HEK293 (cell line): ENCODE measurements at regions not wholly inside any gene's neighbourhood (a gene's known extent, or its start where the extent isn't known, plus 50 kb on each side); places are given as distances from the start of the nearest gene placed in this dataset.

Experiments
- CTCF ChIA-PET: fragments of 350-600 bp; formaldehyde crosslinking; extraction: SDS; loops from one replicate; lab custom pipeline; 2021; ENCODE audit warnings: antibody characterized with exemption; lab: Yijun Ruan, JAX
- POLR2A ChIA-PET: fragments of 300-600 bp; formaldehyde crosslinking; extraction: SDS; loops from one replicate; lab custom pipeline; 2020; ENCODE audit warnings: antibody characterized with exemption, inconsistent platforms; lab: Yijun Ruan, JAX
- H3K27ac ChIP-seq: fragments of 200-500 bp; sonication (Bioruptor generic); 2 replicates; pipeline ENCODE4 v1.5.1; 2014; ENCODE audit warnings: low read depth, low read length, control low read depth, inconsistent platforms; ENCODE audit errors: extremely low read depth
- H3K36me3 ChIP-seq, 2 experiments: fragments of 200-500 bp in 1 of 2; sonication (Bioruptor generic) in 1 of 2; 1 replicate in 1 of 2; 2 replicates in 1 of 2; pipeline ENCODE4 v1.5.1; 2014 to 2017; ENCODE audit warnings: inconsistent platforms in 2 of 2, low read length in 2 of 2; ENCODE audit not compliant: control insufficient read depth in 2 of 2, insufficient read depth in 1 of 2
- H3K4me1 ChIP-seq: fragments of 200-500 bp; sonication (Bioruptor generic); 2 replicates; pipeline ENCODE4 v1.5.1; 2014; ENCODE audit warnings: mild to moderate bottlenecking, low read length, inconsistent platforms; ENCODE audit not compliant: control insufficient read depth, insufficient read depth
- H3K4me3 ChIP-seq: 2 replicates; pipeline ENCODE4 v1.5.1; 2011; ENCODE audit warnings: low read depth, mild to moderate bottlenecking, control low read depth, low read length, moderate library complexity
- H3K9me3 ChIP-seq: fragments of 200-500 bp; sonication (Bioruptor generic); 2 replicates; pipeline ENCODE4 v1.5.1; 2014; ENCODE audit warnings: low read depth, low read length, inconsistent platforms; ENCODE audit not compliant: control insufficient read depth, insufficient read depth
- BCL11A ChIP-seq: fragments of 450-650 bp; formaldehyde crosslinking; IDR thresholded peaks from 2 replicates; pipeline ENCODE4 v1.5.1; 2016; ENCODE audit warnings: low read depth, missing biosample characterization, missing genetic modification characterization
- BCL11B ChIP-seq: fragments of 450-650 bp; formaldehyde crosslinking; IDR thresholded peaks from 2 replicates; pipeline ENCODE4 v1.5.1; 2016; ENCODE audit warnings: low read depth, missing biosample characterization, missing genetic modification characterization
- BCL6B ChIP-seq: fragments of 450-650 bp; formaldehyde crosslinking; IDR thresholded peaks from 2 replicates; pipeline ENCODE4 v1.5.1; 2017; ENCODE audit warnings: missing biosample characterization, missing genetic modification characterization
- HIC1 ChIP-seq: fragments of 450-650 bp; formaldehyde crosslinking; IDR thresholded peaks from 2 replicates; pipeline ENCODE4 v1.5.1; 2016; ENCODE audit warnings: missing biosample characterization, missing genetic modification characterization
- INSM2 ChIP-seq: fragments of 450-650 bp; formaldehyde crosslinking; IDR thresholded peaks from 2 replicates; pipeline ENCODE4 v1.5.1; 2016; ENCODE audit warnings: missing biosample characterization, missing genetic modification characterization
- ZBTB8A ChIP-seq: fragments of 450-650 bp; formaldehyde crosslinking; IDR thresholded peaks from 2 replicates; pipeline ENCODE4 v1.5.1; 2016; ENCODE audit warnings: missing biosample characterization, missing genetic modification characterization
- ZNF121 ChIP-seq: fragments of 450-650 bp; formaldehyde crosslinking; IDR thresholded peaks from 2 replicates; pipeline ENCODE4 v1.5.1; 2016; ENCODE audit warnings: missing biosample characterization, missing genetic modification characterization
- ZNF24 ChIP-seq: fragments of 450-650 bp; formaldehyde crosslinking; IDR thresholded peaks from 2 replicates; pipeline ENCODE4 v1.5.1; 2016; ENCODE audit warnings: missing biosample characterization, missing genetic modification characterization
- ZNF354C ChIP-seq: fragments of 450-650 bp; formaldehyde crosslinking; IDR thresholded peaks from 2 replicates; pipeline ENCODE4 v1.5.1; 2016; ENCODE audit warnings: missing biosample characterization, missing genetic modification characterization, low read depth, borderline replicate concordance
- ZNF37A ChIP-seq: fragments of 450-650 bp; IDR thresholded peaks from 2 replicates; pipeline ENCODE4 v1.5.1; 2018; ENCODE audit warnings: missing biosample characterization, missing genetic modification characterization
- ZNF48 ChIP-seq: fragments of 450-650 bp; formaldehyde crosslinking; IDR thresholded peaks from 2 replicates; pipeline ENCODE4 v1.5.1; 2016; ENCODE audit warnings: missing biosample characterization, missing genetic modification characterization
- ZNF521 ChIP-seq: fragments of 450-650 bp; formaldehyde crosslinking; IDR thresholded peaks from 2 replicates; pipeline ENCODE4 v1.5.1; 2017; ENCODE audit warnings: missing biosample characterization, mild to moderate bottlenecking, missing genetic modification characterization
- ZNF621 ChIP-seq: fragments of 450-650 bp; formaldehyde crosslinking; IDR thresholded peaks from 2 replicates; pipeline ENCODE4 v1.5.1; 2017; ENCODE audit warnings: missing biosample characterization, missing genetic modification characterization
- TF ChIP-seq, protein P1 (sequence below): fragments of 450-650 bp; formaldehyde crosslinking; IDR thresholded peaks from 2 replicates; pipeline ENCODE4 v1.5.1; 2017; ENCODE audit warnings: missing biosample characterization, mild to moderate bottlenecking, missing genetic modification characterization, moderate library complexity
- TF ChIP-seq, protein P2 (sequence below): fragments of 450-650 bp; formaldehyde crosslinking; IDR thresholded peaks from 2 replicates; pipeline ENCODE4 v1.5.0; 2017; ENCODE audit warnings: missing biosample characterization, missing genetic modification characterization, borderline replicate concordance
- TF ChIP-seq, protein P3 (sequence below): fragments of 450-650 bp; formaldehyde crosslinking; IDR thresholded peaks from 2 replicates; pipeline ENCODE4 v1.5.1; 2016; ENCODE audit warnings: missing biosample characterization, missing genetic modification characterization, borderline replicate concordance

DNA sequence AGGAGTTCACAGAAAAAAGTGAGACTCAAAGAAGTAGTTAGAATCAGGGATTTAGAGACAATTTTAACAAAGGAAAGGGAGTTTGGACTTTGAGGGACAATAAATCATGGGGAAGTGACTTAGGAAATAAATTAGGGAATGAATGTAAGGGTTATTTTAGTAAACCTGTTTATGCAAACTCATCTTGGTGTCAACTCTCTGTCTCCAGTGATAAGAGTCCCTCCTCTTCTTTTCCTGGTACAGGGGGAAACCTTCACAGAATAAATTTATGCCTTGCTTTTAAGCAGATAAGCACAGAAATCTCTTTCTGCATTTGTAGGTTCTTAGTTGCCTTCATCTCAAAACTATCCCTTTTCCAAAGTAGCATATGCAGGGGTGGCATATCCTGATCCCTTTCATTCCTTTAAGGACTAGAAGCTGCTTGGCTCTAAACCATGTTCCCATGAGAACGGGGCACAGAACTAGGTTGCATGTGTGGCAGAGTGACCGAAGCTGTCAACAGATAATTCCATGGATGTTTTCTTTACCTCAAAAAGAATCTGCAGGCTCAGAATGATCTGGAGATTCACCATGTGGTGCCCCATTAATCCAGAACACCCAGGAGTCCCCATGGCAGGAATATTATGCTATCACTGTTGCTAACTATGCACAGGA, 155.4 kb downstream of the ZNF648 start:
- Histone ChIP-seq H3K9me3 (no peaks in the 10 kb centered on the region), H3K36me3 (no peaks in the 10 kb centered on the region), H3K27ac (no peak overlapping the region)
- TF ChIP-seq HIC1, result no peak
- no peak for TF ChIP-seq BCL11A (tag by site-specific recombination)
- no peak for TF ChIP-seq ZNF24 (tag by site-specific recombination)
- no peak for TF ChIP-seq ZNF521
- TF ChIP-seq ZNF121, result no peak
- TF ChIP-seq ZNF48 (tag by site-specific recombination), result no peak
- no peak for TF ChIP-seq ZNF354C (tag by site-specific recombination)
- TF ChIP-seq ZNF621 (tag by site-specific recombination), result no peak
- TF ChIP-seq, protein P1, sequence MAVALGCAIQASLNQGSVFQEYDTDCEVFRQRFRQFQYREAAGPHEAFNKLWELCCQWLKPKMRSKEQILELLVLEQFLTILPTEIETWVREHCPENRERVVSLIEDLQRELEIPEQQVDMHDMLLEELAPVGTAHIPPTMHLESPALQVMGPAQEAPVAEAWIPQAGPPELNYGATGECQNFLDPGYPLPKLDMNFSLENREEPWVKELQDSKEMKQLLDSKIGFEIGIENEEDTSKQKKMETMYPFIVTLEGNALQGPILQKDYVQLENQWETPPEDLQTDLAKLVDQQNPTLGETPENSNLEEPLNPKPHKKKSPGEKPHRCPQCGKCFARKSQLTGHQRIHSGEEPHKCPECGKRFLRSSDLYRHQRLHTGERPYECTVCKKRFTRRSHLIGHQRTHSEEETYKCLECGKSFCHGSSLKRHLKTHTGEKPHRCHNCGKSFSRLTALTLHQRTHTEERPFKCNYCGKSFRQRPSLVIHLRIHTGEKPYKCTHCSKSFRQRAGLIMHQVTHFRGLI (tag by site-specific recombination), result no peak
- TF ChIP-seq BCL11B (tag by site-specific recombination), result no peak
- TF ChIP-seq, protein P2, sequence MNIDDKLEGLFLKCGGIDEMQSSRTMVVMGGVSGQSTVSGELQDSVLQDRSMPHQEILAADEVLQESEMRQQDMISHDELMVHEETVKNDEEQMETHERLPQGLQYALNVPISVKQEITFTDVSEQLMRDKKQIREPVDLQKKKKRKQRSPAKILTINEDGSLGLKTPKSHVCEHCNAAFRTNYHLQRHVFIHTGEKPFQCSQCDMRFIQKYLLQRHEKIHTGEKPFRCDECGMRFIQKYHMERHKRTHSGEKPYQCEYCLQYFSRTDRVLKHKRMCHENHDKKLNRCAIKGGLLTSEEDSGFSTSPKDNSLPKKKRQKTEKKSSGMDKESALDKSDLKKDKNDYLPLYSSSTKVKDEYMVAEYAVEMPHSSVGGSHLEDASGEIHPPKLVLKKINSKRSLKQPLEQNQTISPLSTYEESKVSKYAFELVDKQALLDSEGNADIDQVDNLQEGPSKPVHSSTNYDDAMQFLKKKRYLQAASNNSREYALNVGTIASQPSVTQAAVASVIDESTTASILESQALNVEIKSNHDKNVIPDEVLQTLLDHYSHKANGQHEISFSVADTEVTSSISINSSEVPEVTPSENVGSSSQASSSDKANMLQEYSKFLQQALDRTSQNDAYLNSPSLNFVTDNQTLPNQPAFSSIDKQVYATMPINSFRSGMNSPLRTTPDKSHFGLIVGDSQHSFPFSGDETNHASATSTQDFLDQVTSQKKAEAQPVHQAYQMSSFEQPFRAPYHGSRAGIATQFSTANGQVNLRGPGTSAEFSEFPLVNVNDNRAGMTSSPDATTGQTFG (tag by site-specific recombination), result no peak
- TF ChIP-seq ZBTB8A (tag by site-specific recombination), result no peak
- TF ChIP-seq BCL6B (tag by site-specific recombination), result no peak
- TF ChIP-seq, protein P3, sequence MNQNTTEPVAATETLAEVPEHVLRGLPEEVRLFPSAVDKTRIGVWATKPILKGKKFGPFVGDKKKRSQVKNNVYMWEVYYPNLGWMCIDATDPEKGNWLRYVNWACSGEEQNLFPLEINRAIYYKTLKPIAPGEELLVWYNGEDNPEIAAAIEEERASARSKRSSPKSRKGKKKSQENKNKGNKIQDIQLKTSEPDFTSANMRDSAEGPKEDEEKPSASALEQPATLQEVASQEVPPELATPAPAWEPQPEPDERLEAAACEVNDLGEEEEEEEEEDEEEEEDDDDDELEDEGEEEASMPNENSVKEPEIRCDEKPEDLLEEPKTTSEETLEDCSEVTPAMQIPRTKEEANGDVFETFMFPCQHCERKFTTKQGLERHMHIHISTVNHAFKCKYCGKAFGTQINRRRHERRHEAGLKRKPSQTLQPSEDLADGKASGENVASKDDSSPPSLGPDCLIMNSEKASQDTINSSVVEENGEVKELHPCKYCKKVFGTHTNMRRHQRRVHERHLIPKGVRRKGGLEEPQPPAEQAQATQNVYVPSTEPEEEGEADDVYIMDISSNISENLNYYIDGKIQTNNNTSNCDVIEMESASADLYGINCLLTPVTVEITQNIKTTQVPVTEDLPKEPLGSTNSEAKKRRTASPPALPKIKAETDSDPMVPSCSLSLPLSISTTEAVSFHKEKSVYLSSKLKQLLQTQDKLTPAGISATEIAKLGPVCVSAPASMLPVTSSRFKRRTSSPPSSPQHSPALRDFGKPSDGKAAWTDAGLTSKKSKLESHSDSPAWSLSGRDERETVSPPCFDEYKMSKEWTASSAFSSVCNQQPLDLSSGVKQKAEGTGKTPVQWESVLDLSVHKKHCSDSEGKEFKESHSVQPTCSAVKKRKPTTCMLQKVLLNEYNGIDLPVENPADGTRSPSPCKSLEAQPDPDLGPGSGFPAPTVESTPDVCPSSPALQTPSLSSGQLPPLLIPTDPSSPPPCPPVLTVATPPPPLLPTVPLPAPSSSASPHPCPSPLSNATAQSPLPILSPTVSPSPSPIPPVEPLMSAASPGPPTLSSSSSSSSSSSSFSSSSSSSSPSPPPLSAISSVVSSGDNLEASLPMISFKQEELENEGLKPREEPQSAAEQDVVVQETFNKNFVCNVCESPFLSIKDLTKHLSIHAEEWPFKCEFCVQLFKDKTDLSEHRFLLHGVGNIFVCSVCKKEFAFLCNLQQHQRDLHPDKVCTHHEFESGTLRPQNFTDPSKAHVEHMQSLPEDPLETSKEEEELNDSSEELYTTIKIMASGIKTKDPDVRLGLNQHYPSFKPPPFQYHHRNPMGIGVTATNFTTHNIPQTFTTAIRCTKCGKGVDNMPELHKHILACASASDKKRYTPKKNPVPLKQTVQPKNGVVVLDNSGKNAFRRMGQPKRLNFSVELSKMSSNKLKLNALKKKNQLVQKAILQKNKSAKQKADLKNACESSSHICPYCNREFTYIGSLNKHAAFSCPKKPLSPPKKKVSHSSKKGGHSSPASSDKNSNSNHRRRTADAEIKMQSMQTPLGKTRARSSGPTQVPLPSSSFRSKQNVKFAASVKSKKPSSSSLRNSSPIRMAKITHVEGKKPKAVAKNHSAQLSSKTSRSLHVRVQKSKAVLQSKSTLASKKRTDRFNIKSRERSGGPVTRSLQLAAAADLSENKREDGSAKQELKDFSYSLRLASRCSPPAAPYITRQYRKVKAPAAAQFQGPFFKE (tag by site-specific recombination), result no peak
- TF ChIP-seq ZNF37A, result no peak
- TF ChIP-seq INSM2 (tag by site-specific recombination), result no peak
- TF ChIP-seq, all 188 proteins: peak for 0
- ChIA-PET CTCF (no interaction called here), POLR2A (no interaction called here)
- Histone ChIP-seq H3K4me1 (no peaks in the 10 kb centered on the region), H3K4me3 (no peak overlapping the region)
